HG02798 (cell line): ENCODE measurements at regions not wholly inside any gene's neighbourhood (a gene's known extent, or its start where the extent isn't known, plus 50 kb on each side); places are given as distances from the start of the nearest gene placed in this dataset.
A peak's percentile ranks its signal among the peaks of the same experiment; 100 is the strongest.
"Not testable (repeated sequence)": the region's sequence is repeated elsewhere in the genome, so short reads cannot be mapped to it uniquely, and the experiment has no call there.

Experiments
- ATAC-seq: cut with Tn5 transposase; IDR thresholded peaks from one replicate; pipeline ENCODE4 v1.9.1; 2021; ENCODE audit warnings: mild to moderate bottlenecking; ENCODE audit not compliant: unreplicated experiment, poor library complexity

DNA sequence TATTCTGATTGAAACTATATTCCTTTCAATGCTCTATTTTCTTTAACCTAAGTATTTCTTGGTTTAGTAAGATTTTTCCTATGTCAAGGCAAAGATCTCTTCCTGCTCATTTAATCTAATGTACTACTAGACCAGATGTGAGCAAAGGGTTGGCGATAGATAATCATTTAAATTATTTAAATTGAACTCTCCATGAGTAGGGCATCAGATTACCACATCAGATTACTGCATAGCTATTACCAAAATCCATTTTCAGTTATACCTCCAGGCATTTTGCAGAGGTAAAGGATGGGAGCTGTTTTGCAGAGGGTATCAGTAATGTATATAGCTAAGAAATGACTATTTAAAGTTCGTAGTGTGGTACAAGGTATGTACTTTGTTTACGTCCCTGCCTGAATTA lies 607.9 kb downstream of the PTPRC start:
- no peak for ATAC-seq

DNA sequence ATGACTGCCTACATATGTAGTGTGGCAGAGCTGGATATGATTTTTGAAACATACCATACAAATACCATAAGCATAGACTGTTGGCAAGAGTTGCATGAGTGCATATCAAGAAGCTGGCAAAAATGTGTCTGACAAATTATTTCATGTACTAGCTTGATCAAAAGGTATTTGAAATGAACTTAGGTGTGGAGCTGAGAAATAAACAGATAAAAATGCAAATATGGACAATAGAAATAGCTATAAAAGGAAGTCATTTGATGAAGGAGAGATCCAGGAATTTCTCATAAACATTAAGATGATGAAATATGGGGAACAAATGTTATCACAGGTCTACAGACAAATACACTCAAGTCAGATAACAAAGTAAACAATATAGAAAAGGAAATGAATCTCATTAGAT lies 609.1 kb downstream of the PTPRC start:
- ATAC-seq, result no peak

DNA sequence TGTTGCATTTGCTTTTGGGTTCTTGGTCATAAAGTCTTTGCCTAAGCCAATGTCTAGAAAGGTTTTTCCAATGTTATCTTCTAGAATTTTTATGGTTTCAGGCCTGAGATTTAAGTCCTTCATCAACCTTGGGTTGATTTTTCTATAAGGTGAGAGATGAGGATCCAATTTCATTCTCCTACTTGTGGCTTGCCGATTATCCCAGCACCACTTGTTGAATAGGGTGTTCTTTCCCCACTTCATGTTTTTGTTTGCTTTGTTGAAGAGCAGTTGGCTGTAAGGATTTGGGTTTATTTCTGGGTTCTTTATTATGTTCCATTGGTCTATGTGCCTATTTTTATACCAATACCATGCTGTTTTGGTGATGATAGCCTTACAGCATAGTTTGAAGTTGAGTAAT lies 615.2 kb downstream of the PTPRC start:
- ATAC-seq, result not testable (repeated sequence)

DNA sequence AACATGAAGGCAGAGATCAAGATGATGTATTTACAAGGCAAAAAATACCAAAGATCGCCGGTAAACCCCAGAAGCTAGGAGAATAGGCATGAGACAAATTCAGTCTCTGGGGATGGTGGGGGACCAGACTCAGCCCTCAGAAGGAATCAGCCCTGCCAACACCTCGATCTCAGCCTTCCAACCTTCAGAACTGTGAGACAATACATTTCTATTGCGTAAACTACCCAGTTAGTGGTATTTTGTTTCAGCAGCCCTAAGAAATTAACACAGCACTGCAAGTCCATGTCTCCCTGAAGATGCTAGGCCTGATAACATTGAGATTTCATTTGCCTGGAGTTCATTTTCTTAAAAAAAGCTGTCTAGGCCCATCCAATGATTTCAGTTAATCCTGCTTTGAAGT lies 622.5 kb downstream of the PTPRC start:
- no peak for ATAC-seq

DNA sequence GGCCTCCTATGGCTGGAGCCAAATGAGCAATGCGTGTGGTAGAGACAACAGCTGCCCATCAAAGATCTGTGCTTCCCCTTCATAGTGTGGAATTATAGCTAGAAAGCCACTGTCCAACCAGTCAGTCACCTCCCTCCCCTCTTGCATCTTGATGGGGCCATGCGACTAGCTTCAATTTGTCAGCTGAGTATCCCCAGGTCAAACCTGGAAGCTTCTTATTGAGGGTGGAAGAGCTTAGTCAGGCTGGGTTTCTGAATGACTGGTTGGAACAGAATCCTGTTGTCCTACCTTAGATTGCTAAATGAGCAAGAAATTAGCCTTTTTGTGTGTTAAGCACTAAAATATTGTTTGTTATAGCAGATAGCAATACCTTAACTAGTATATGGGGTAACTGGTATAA lies 625.4 kb downstream of the PTPRC start:
- ATAC-seq, result no peak

DNA sequence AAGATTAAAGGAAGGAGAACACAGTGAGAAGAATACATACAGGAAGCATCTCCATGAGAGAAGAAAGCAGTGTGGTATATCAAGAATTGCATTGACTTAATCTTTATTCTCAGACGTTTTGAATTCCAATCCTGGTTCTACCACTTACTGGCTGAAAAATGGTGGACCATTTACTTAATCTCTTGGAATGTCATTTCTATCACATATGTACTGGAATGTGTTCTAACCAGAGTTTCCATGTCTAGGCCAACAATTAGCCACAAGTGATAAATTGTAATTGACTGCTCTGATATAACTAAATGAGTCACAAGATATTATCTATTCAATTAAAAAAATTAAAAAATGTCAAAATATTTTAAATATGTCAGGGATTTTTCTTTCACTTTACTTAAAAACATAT lies 626.1 kb downstream of the PTPRC start:
- ATAC-seq, result no peak

DNA sequence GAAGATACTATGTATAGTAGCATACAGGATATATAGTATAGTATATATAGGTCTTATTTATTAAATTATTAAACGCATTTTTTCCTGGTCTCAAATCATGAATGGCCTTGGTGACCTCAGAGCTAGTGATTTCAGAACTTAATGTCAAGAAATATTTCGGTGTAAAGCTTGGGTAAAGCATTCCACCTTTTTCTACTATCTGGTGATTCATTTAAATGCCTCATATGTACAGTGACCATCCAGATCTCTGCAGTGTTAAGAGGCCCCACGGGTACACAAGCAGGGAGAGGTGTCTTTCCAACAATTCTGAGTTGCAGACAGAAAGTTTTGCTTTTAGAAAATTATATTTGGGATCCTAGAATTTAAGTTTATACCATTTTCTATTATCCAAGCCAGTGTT lies 626.5 kb downstream of the PTPRC start:
- no peak for ATAC-seq

DNA sequence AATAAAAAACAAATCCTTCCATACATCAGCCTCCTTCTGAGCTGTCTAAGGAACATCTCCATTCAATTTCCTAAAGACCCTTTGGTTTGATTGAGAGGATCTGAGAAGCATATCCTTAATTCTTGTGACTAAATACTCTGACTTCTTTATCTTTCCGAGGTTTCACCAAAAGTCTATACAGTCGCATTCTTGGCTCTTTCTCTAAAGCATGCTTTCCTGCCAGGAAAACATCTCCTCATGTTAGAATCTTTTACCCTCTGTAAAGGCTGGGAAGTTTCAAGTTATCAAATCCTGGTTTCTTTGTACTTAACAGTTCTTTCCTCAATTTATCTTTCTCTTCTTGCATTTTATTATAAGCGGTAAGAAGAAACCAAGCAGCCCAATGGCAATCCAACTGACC lies 630.4 kb downstream of the PTPRC start:
- ATAC-seq, result no peak

DNA sequence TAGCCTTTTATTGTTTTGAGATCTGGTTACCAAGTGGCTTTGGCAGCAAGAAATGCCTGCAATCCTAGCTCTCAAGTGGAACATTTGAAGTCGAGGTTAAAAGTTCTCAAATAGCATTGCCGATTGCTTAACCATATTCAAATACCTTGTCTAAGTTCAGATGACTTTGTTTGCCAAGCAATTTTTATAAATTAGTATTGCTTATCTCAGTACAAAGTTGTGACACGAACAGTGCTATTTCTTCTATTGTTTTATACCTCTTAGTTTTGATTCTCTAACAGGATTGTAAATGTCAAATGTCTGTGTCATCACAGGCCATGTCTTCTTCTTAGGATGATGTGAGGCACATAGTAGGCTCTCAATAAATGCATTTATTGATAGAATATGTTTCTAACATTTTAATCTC lies 633.3 kb downstream of the PTPRC start:
- ATAC-seq, result no peak

DNA sequence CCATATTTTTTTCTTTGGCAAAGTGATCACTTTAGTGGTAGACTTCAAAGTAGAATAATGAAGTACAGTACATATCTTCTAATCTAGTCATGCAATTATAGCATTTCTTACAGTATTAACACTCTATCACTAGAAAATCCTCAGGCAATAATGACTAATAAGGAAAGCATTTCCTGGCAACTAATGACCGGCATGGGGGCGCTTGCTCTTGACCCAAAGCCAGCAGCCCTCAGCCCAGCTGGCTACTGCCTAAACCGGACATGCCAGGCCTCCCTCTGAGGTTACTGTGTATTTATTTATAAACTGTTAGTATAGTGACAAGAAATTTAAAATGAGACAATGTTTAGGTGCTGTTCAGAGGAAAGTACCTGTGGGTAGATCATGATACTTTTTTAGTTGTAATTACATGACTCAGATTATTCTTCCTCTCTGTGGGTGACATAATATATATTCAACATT lies 633.8 kb downstream of the PTPRC start:
- peak; percentile 73 for ATAC-seq

DNA sequence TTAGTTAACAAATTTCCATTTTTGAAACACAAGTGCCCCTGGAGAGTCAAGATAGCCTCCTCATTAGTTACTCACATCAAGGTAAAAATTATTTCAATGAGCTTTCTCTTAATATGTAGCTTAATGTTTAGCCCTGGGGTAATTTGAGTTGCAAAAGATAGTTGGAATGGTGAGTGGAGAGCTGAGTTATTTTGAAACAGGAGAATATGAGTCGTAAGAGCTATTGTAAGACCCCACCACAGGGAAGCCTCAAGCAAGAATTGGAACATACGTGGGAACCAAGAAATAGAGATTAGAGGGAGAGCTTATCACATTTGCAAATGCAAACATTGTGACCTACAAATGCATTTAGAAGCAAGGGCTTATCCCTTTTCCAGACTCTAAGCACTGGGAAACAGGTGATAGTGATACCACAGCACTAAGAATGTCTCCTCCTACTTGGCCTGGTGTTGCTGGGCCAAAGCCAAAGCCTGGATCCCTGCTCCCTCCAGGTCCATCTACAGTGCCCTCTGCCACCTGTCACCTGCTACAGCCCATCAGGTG lies 635.1 kb downstream of the PTPRC start:
- no peak for ATAC-seq

DNA sequence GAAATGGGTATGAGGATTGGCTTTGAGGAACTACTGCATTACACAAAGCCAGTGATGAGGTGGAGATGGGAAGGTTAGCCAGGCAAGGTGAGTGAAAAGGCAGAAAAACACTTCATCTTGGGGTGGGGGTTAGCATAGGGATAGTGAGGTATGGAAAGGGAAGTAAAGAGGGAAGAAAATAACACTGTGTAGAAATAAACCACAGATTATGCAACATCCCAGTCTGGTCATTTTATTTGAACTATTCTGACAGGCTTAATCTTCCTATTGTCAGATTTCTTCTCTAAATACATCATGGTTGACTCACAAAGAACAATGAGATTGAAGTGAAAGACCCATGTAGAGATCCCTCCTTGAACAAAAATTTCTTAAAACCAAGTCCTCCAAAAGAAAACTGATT lies 640.2 kb downstream of the PTPRC start:
- no peak for ATAC-seq

DNA sequence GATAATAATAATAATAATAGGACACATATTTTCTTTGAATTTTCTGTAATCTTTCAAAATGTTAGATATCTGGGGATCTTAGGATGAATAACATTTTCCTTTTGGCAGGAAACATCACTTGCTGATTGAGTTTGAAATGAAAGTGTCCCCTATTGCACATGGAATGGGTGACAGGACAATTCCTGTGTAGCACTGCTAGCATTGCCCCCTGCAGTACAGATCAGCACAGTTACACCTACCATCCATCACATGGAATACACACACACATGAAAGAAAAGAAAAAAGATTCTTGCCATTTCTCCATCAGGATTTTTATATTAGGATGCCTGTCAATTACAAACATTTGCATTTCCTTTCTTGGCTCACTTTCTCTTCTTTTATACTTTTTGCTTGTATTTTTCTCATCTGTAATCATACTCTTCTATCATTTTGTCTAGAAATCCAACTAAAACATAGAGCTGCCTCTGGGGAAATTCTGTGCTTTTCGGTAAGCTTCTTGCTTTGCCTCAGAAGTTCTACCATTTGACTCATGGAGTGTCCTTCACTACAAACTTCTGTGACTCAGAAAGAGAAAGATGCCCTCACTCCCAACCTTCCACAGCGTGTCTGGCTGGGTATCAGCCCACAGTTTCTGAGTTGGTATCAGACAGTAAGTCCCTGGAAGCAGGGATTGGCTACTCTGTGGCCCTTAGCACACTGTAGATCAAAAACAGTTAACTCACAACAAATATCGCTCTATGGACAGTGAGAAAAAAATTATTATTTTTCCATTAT lies 641.2 kb downstream of the PTPRC start:
- ATAC-seq, result peak; percentile 76

DNA sequence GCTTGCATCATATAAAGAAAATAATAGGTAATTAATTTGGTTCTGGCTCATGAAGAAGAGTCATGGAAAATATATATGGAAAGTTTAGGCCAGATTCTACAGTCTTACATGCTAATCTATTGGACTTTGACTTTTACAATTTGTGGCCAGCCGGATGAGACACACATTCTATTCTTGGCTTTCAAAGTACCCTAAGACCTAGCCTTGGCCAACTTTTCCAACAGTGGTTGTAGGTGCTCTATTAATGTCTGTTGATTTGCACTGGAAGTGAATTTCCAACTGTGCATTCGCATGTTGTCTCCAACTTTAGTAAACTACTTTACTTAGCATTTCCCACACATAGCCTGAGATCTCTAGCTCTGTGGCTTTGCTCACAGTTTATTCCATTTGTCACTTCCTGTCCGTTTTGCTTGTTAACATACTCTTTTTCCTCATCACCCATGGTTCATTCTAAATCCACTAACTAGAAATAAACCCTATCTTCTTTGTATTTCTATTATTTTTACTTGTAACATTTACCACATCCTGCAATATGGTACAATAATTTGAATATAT lies 644.0 kb downstream of the PTPRC start:
- no peak for ATAC-seq

DNA sequence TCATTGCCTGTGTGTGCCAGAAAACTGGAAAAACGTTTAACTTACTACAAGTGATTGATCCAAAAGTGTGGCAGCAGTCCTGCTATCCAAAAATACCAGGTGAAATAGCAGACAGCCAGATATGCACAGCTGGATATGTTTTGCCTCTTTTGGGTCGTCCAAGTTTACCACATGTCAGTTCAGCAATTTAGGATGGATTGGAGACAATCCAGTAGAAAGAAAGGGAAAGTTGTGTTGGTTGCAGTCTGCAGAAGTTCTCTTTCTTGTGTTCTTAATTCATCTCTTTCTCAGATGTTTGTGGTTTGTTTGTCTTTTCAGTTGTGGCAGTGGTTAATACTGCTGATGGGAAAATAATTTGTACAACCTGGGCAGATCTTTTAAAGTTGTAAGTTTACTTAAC lies 645.0 kb downstream of the PTPRC start:
- ATAC-seq, result no peak

DNA sequence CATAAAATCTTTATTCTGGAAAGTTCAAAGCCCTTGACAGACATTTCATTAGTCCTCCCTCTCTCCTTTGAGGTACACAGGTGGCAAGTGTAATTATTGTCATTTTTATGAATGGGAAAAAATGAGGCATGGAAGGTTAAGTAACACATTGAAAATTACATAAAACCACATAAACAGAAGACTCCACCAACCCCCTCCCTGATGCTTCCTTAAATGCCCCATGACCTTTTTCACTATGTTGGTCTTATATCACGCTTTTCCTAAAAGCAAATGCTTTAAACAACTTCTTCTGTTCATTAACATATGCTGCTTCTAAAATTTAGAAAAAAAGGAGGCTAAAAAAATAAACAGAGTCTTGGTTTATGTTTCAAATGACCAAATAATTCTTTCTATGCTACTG lies 648.4 kb downstream of the PTPRC start:
- ATAC-seq, result no peak

DNA sequence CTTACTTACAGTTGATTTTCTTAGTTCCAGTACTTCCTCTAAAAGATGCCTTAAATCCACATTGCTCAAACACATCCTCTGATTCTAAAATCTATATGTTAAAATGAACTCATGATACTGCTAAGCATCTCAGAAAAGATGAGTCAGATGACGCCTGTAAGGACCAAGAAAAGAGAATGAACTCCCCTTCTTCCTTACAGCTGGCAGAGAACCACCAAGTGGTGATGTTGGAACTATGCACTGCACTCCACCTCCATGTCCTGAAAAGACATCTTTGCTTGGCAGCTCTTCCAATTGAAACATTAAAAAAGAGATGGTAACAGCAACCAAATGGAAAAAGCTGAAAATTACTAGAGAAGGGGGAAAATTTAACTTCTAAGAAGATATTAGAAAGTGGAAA lies 648.8 kb downstream of the PTPRC start:
- no peak for ATAC-seq

DNA sequence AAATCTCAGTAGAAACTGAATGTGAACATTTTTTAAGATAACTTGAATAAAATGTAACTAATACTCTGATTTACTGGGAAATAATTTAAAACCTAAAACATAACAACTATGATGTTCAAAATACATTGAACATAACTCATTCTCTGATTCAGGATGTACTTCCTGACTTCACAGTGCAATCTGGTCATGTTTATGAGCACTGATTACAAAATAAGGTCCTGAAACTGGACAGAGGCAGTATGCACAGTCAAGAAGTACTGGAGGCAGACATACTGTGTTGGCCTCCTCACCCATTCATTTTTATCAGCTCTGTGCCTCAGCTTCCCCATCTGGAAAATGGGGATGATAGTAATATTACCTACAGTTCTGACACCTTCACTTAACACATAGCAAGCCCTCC lies 651.3 kb downstream of the PTPRC start:
- no peak for ATAC-seq

DNA sequence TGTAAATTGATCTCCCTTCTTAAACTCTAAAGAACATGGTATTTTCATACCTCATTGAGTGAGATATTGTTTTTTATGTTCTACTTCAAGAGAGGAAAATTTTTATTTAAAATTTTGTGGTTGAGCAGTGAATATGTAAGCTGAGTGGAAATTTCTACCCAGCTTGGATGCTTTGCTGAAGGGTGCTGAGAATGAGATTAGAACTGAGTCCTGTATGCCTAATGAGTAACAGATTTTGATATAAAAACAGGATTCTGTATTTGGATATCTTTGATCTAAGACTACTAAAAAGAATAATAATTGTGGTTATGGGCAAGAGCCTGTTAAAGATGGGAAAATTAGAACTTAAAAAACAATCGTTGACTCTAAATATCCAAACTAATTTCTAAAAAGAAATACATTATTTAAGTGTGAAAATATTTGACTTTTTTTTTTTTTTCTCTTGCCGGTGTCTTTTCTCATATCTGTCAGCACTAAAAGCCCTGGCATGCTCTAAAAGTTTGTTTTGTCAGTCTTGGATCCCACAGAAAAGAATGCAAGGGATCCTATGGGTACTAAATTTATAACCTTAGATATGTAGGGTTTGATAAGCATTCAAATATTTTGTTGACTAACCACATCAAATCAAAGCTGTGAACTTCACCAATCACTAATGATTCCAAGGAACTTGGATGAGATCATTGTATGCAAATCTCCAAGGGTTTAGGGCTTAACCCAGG lies 652.3 kb downstream of the PTPRC start:
- ATAC-seq, result no peak

DNA sequence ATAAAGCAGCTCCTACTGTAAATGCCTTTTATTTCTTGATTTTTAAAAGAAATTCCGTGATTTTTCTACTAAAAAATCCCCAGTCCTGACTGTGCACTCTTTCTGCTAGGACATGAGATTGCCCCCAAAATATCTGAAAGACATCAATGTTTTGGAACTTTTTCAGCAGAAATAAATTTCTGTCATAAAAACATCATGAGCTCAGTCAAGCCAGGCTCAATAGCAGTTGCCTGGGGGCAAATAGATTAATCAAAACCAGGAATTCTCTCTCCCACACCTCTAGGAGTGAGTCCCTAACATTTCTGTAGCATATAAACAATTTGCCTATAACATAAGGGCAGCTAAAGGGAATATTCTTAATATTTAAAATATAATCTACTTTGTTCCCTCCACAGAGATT lies 654.1 kb downstream of the PTPRC start:
- ATAC-seq, result no peak

DNA sequence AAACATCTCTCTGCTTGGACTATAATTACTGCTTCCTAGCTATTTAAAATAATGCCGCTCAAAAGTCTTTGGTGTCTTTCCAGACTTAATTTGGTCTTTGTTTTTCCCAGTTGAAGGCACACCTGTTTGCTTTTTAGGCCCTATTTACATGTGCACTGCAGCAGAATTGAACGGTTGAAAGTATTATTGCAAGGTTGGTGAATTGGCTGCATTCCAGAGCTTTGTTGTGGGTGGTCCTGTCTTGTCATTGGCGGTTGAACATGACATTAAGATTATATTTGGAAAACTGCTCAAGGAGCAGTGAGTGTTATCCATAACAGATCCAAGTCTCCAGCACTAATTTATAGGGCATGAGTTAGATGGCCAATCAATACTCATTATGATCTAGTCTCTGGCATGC lies 656.3 kb downstream of the PTPRC start:
- no peak for ATAC-seq
